ENCODE measurements at regions not wholly inside any gene's neighbourhood (a gene's known extent, or its start where the extent isn't known, plus 50 kb on each side); places are given as distances from the start of the nearest gene placed in this dataset.
"Not testable (repeated sequence)": the region's sequence is repeated elsewhere in the genome, so short reads cannot be mapped to it uniquely, and the experiment has no call there.

DNA sequence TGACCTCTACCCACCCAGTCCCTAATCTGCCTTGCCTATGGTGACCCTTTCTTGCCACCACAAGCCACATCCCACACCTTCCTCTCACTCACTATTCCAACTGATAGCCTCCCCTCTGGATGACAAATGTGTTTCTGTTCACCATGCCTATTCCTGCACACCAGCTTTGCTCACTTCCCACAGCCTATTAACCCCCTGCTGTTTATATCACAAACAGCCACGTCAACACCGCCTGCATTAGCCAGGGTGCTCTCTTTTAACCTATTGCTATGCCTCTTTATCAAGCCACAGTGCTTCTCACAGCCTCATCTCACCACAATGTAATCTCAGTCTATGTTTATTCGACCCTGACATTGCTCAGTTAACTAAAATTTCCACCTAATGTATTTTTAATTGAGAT lies 271.8 kb downstream of the SUCLG1 start:
- Histone ChIP-seq H2AFZ (ENCODE audit: low read length, unreplicated experiment) (no peak overlapping the region), H3K27me3 (ENCODE audit: insufficient read depth, low read length) (no peaks in the 10 kb centered on the region), H3K27ac (ENCODE audit: low read depth, low read length) (no peak overlapping the region), H3K79me2 (ENCODE audit: control insufficient read depth, insufficient read depth, low read length, unreplicated experiment) (no peaks in the 10 kb centered on the region), H3K4me1 (ENCODE audit: control insufficient read depth, insufficient read depth, low read length, unreplicated experiment) (no peaks in the 10 kb centered on the region), H3K36me3 (ENCODE audit: insufficient read depth, low read length) (no peaks in the 10 kb centered on the region), H3K4me3 (ENCODE audit: low read depth, low read length) (no peak overlapping the region)

DNA sequence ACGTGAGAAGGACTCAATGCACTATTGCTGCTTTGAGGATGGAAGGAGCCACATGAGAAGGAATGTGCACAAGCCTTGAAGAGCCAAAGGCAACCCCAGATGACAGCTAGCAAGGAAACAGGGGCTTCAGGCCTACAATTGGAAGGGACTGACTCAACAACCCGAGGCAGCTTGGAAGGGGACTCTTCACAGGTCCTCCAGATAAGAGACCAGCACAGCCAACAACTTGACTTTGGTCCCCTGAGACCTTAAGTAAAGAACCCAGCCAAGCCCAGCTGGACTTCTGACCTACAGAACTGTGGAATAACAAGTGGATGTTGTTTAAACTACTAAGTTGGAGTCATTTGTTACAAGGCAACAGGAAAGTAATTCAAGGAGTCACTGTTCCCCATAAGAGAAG lies 277.2 kb downstream of the SUCLG1 start:
- no peaks in the 10 kb centered on the region for H3K27me3 ChIP-seq (ENCODE audit: insufficient read depth, low read length)
- H2AFZ ChIP-seq (ENCODE audit: low read length, unreplicated experiment): no peak overlapping the region
- no peaks in the 10 kb centered on the region for H3K4me1 ChIP-seq (ENCODE audit: control insufficient read depth, insufficient read depth, low read length, unreplicated experiment)
- H3K4me3 ChIP-seq (ENCODE audit: low read depth, low read length): no peak overlapping the region
- no peak overlapping the region for H3K27ac ChIP-seq (ENCODE audit: low read depth, low read length)
- no peaks in the 10 kb centered on the region for H3K36me3 ChIP-seq (ENCODE audit: insufficient read depth, low read length)
- no peaks in the 10 kb centered on the region for H3K79me2 ChIP-seq (ENCODE audit: control insufficient read depth, insufficient read depth, low read length, unreplicated experiment)

DNA sequence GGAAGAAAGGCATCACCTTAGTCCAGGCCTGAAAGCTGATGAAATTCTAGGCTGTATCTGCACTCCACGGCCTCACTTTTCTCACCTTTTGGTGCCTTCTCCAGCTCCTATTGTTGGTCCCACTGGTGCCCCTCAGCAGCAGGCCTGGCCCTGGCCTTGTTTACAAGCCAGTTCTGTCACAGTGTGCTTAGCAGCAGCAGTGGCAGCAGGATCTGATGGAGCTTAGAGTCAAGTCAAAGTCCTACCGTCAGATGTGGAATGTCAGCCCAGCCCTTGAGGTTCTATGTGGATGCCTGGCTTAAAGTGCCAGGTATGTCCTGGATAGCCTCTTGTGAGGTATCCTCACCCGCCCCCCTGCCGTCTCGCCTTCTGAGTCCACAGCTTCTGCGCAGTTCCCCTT lies 281.3 kb downstream of the SUCLG1 start:
- Histone ChIP-seq H3K27me3 (ENCODE audit: insufficient read depth, low read length) (no peaks in the 10 kb centered on the region), H3K79me2 (ENCODE audit: control insufficient read depth, insufficient read depth, low read length, unreplicated experiment) (no peaks in the 10 kb centered on the region), H3K27ac (ENCODE audit: low read depth, low read length) (no peak overlapping the region)

DNA sequence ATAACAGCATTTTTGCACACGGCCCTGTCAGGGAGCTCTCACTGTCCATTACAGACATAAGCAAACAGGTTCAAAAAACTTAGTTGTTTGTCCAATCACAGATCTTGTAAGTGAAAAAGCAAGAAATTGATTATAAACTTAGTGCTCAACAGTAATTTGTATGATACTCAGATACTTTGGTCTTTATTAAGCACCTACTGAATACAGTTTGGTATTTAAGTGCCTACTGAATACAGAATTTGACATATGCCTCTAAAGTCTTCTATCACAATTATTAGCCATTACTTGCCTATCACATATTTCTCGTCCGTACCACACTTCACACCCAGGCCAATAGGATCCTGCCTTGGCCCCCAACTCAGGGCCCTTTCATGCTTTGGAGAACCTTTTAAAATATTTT lies 283.1 kb downstream of the SUCLG1 start:
- H3K36me3 ChIP-seq (ENCODE audit: insufficient read depth, low read length): no peaks in the 10 kb centered on the region
- H3K4me1 ChIP-seq (ENCODE audit: control insufficient read depth, insufficient read depth, low read length, unreplicated experiment): no peaks in the 10 kb centered on the region
- no peaks in the 10 kb centered on the region for H3K79me2 ChIP-seq (ENCODE audit: control insufficient read depth, insufficient read depth, low read length, unreplicated experiment)
- H3K27me3 ChIP-seq (ENCODE audit: insufficient read depth, low read length): no peaks in the 10 kb centered on the region
- no peak overlapping the region for H2AFZ ChIP-seq (ENCODE audit: low read length, unreplicated experiment)
- no peak overlapping the region for H3K27ac ChIP-seq (ENCODE audit: low read depth, low read length)
- no peak overlapping the region for H3K4me3 ChIP-seq (ENCODE audit: low read depth, low read length)

More for the DNA sequence above, 281.3 kb downstream of the SUCLG1 start:
- Histone ChIP-seq H3K4me1 (ENCODE audit: control insufficient read depth, insufficient read depth, low read length, unreplicated experiment) (no peaks in the 10 kb centered on the region), H2AFZ (ENCODE audit: low read length, unreplicated experiment) (no peak overlapping the region), H3K4me3 (ENCODE audit: low read depth, low read length) (no peak overlapping the region), H3K36me3 (ENCODE audit: insufficient read depth, low read length) (no peaks in the 10 kb centered on the region)

DNA sequence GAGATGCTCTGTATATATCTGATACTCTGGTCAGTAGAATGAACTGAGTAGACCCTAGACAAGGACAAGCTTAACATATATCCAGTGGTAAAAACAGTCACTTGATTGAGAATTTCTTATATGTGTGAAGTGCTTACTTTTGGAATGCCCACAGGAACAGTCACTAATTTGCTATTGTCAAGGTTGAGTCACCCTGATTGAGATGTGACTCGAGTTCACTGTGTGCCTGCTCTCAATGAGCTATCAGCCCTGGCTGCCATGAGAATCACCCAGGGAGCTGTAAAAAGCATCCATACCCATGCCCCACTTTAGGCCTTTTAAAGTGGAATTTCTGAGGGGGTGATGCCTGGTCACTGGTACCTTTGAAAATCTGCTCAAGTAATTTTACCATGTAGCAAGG lies 283.7 kb downstream of the SUCLG1 start:
- no peaks in the 10 kb centered on the region for H3K27me3 ChIP-seq (ENCODE audit: insufficient read depth, low read length)
- no peak overlapping the region for H3K4me3 ChIP-seq (ENCODE audit: low read depth, low read length)
- H3K4me1 ChIP-seq (ENCODE audit: control insufficient read depth, insufficient read depth, low read length, unreplicated experiment): no peaks in the 10 kb centered on the region
- no peak overlapping the region for H3K27ac ChIP-seq (ENCODE audit: low read depth, low read length)
- H3K79me2 ChIP-seq (ENCODE audit: control insufficient read depth, insufficient read depth, low read length, unreplicated experiment): no peaks in the 10 kb centered on the region
- no peak overlapping the region for H2AFZ ChIP-seq (ENCODE audit: low read length, unreplicated experiment)
- H3K36me3 ChIP-seq (ENCODE audit: insufficient read depth, low read length): no peaks in the 10 kb centered on the region

DNA sequence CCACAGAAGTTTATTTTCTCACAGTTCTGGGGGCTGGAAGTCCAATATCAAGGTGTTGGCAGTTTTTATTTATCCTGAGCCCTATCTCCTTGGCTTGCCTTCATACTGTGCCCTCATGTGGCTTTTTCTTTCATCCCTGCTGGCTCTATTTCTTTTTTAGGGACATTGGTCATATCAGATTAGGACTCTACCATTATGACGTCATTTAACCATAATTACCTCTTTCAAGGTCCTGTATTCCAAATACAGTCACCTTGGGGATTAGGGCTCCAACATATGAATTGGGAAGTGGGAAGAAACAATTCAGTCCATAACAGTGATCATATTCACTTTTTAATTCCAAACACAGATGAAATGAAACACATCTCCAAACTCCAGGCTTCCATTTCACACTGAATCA lies 286.0 kb downstream of the SUCLG1 start:
- Histone ChIP-seq H3K27ac (ENCODE audit: low read depth, low read length) (no peak overlapping the region), H2AFZ (ENCODE audit: low read length, unreplicated experiment) (no peak overlapping the region), H3K4me1 (ENCODE audit: control insufficient read depth, insufficient read depth, low read length, unreplicated experiment) (no peaks in the 10 kb centered on the region), H3K27me3 (ENCODE audit: insufficient read depth, low read length) (no peaks in the 10 kb centered on the region), H3K79me2 (ENCODE audit: control insufficient read depth, insufficient read depth, low read length, unreplicated experiment) (no peaks in the 10 kb centered on the region), H3K36me3 (ENCODE audit: insufficient read depth, low read length) (no peaks in the 10 kb centered on the region), H3K4me3 (ENCODE audit: low read depth, low read length) (no peak overlapping the region)

DNA sequence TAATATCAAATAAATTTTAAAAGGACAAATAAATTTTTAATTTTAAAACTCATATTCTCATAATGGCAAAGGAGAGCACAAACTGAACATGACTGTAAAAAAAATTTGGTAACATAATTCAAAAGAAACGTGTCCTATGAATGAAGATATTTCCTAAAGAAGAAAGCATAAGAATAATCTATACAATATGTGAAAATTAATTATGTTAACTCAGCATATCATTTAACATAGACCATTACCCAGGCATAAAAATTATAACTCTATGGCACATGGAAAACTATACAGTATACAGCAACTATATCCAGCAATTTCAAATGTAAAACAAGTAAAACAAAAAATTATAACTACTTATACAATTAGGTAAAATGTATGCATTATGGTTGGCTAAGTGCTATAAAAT lies 288.1 kb downstream of the SUCLG1 start:
- Histone ChIP-seq H3K27ac (ENCODE audit: low read depth, low read length) (no peak overlapping the region), H3K36me3 (ENCODE audit: insufficient read depth, low read length) (no peaks in the 10 kb centered on the region), H3K79me2 (ENCODE audit: control insufficient read depth, insufficient read depth, low read length, unreplicated experiment) (no peaks in the 10 kb centered on the region), H3K4me3 (ENCODE audit: low read depth, low read length) (no peak overlapping the region), H2AFZ (ENCODE audit: low read length, unreplicated experiment) (no peak overlapping the region), H3K27me3 (ENCODE audit: insufficient read depth, low read length) (no peaks in the 10 kb centered on the region), H3K4me1 (ENCODE audit: control insufficient read depth, insufficient read depth, low read length, unreplicated experiment) (no peaks in the 10 kb centered on the region)

DNA sequence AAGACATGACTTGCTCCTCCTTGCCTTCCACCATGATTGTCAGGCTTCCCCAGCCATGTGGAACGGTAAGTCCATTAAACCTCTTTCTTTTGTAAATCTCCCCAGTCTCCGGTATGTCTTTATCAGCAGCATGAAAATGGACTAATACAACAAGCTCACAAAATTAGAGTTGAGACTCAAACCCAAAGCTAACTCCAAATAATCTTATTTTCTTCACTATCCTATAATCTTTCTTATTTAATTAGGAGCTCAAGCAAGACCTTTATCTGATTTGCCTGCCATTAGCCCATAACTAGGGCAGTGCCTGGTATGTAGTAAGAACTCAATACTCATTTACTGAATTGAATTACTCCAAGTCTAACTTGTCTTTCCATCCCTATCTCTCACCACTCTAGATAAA lies 289.2 kb downstream of the SUCLG1 start:
- no peaks in the 10 kb centered on the region for H3K79me2 ChIP-seq (ENCODE audit: control insufficient read depth, insufficient read depth, low read length, unreplicated experiment)
- H3K27ac ChIP-seq (ENCODE audit: low read depth, low read length): no peak overlapping the region
- H2AFZ ChIP-seq (ENCODE audit: low read length, unreplicated experiment): no peak overlapping the region
- no peaks in the 10 kb centered on the region for H3K4me1 ChIP-seq (ENCODE audit: control insufficient read depth, insufficient read depth, low read length, unreplicated experiment)
- no peaks in the 10 kb centered on the region for H3K36me3 ChIP-seq (ENCODE audit: insufficient read depth, low read length)
- no peaks in the 10 kb centered on the region for H3K27me3 ChIP-seq (ENCODE audit: insufficient read depth, low read length)
- H3K4me3 ChIP-seq (ENCODE audit: low read depth, low read length): no peak overlapping the region

DNA sequence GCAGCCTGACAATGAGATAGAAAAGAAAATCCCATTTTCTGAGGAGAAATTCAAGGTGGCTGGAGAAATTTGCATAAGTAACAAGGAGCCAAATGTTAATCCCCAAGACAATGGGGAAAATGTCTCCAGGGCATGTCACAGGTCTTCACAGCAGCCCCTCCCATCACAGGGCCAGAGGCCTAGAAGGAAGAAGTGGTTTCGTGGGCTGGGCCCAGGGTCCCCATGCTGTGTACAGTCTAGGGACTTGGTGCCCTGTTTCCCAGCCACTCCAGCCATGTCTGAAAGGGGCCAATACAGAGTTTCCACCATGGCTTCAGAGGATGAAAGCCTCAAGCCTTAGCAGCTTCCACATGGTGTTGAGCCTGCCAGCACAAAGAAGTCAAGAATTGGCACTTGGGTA lies 290.5 kb downstream of the SUCLG1 start:
- H2AFZ ChIP-seq (ENCODE audit: low read length, unreplicated experiment); H3K36me3 ChIP-seq (ENCODE audit: insufficient read depth, low read length); H3K4me1 ChIP-seq (ENCODE audit: control insufficient read depth, insufficient read depth, low read length, unreplicated experiment); H3K4me3 ChIP-seq (ENCODE audit: low read depth, low read length); H3K27me3 ChIP-seq (ENCODE audit: insufficient read depth, low read length); H3K79me2 ChIP-seq (ENCODE audit: control insufficient read depth, insufficient read depth, low read length, unreplicated experiment); H3K27ac ChIP-seq (ENCODE audit: low read depth, low read length): not testable (repeated sequence)

DNA sequence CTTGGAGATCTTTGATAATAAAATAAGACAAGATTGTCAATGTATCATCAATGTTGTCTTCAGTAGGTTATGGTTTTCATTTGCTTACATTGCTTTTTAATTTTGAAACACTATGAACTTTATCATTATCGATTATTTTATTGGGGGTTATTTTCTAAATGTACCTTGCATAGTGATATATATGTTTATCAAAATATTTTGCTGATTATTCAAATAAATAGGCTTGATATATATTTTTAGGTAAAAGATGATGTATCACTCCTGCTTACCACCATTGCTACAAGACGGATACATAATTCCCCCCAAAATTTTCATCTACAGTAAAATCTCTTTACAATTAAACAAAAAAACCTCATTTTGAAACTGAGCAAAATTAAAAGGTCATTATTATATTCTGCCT lies 293.8 kb downstream of the SUCLG1 start:
- H3K79me2 ChIP-seq (ENCODE audit: control insufficient read depth, insufficient read depth, low read length, unreplicated experiment): no peaks in the 10 kb centered on the region
- H3K27me3 ChIP-seq (ENCODE audit: insufficient read depth, low read length): no peaks in the 10 kb centered on the region
- H3K4me3 ChIP-seq (ENCODE audit: low read depth, low read length): no peak overlapping the region
- no peak overlapping the region for H3K27ac ChIP-seq (ENCODE audit: low read depth, low read length)
- H3K4me1 ChIP-seq (ENCODE audit: control insufficient read depth, insufficient read depth, low read length, unreplicated experiment): no peaks in the 10 kb centered on the region
- H3K36me3 ChIP-seq (ENCODE audit: insufficient read depth, low read length): no peaks in the 10 kb centered on the region
- no peak overlapping the region for H2AFZ ChIP-seq (ENCODE audit: low read length, unreplicated experiment)

DNA sequence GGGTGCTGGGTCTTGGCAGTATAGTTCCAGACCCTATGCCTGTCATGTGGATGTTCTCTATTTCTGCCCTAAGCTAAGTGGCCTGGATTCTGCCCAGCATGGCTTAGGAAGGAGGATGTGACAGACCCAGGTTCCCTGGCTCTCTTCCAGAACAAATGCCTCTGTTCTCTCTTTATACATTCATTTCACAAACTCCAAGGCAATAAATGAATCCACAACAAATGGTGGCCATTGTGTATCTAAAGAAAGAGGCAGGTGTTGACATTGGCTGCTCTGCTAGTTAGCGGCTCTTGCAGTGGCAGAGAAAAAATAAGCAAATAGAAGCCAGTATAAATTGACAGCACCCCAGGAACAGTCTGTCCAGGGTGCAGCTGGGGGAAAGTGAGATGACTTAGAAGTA lies 298.6 kb downstream of the SUCLG1 start:
- H3K36me3 ChIP-seq (ENCODE audit: insufficient read depth, low read length): no peaks in the 10 kb centered on the region

DNA sequence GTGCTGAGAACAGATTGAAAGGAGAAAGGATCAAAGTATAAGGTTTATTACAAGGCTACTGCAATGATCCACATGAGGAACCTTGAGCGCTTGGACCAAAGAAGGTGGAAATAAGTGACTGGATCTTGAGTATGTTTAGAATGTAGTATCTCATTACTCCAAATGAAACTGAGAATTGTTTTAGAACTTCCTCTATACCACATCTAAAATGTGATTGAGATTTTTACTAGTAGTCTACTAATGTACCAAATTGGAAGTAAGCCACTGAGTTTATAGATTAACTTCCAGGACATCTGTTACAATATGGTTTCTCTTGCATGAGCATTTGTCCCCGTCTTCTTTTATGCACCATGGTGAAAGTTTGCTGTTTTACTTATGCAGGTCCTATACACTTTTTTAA lies 300.5 kb downstream of the SUCLG1 start:
- Histone ChIP-seq H3K27ac (ENCODE audit: low read depth, low read length) (no peak overlapping the region), H3K4me3 (ENCODE audit: low read depth, low read length) (no peak overlapping the region), H3K27me3 (ENCODE audit: insufficient read depth, low read length) (no peaks in the 10 kb centered on the region), H3K36me3 (ENCODE audit: insufficient read depth, low read length) (no peaks in the 10 kb centered on the region), H3K79me2 (ENCODE audit: control insufficient read depth, insufficient read depth, low read length, unreplicated experiment) (no peaks in the 10 kb centered on the region), H3K4me1 (ENCODE audit: control insufficient read depth, insufficient read depth, low read length, unreplicated experiment) (no peaks in the 10 kb centered on the region), H2AFZ (ENCODE audit: low read length, unreplicated experiment) (no peak overlapping the region)

More for the DNA sequence above, 298.6 kb downstream of the SUCLG1 start:
- Histone ChIP-seq H3K4me3 (ENCODE audit: low read depth, low read length) (no peak overlapping the region), H3K27ac (ENCODE audit: low read depth, low read length) (no peak overlapping the region), H3K27me3 (ENCODE audit: insufficient read depth, low read length) (no peaks in the 10 kb centered on the region), H2AFZ (ENCODE audit: low read length, unreplicated experiment) (no peak overlapping the region), H3K79me2 (ENCODE audit: control insufficient read depth, insufficient read depth, low read length, unreplicated experiment) (no peaks in the 10 kb centered on the region), H3K4me1 (ENCODE audit: control insufficient read depth, insufficient read depth, low read length, unreplicated experiment) (no peaks in the 10 kb centered on the region)
